ENCODE measurements at regions not wholly inside any gene's neighbourhood (a gene's known extent, or its start where the extent isn't known, plus 50 kb on each side); places are given as distances from the start of the nearest gene placed in this dataset.

DNA sequence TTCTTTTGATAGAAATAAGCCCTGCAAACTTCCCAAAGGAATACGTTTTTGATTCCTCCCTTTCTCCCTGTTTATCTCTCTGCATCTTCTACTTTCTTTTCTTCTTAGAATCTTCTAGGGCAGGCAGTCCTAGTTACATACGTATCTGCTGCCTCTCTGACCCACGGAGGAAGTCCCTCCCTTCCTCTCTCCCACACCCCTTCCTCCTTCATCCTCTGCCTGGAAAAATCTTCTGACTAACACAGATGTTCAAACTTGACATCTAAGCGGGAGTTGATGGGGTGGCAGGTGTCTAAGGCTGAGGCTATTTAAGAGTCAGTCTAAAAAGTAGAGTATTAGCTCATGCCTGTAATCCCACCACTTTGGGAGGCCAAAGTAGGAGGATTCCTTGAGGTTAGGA, 88.6 kb downstream of the MAP1LC3B2 start:
- H3K27ac ChIP-seq (ENCODE audit: control insufficient read depth, insufficient read depth, low read length) = no peak overlapping the region
- H3K4me2 ChIP-seq (ENCODE audit: control insufficient read depth, extremely low read depth, insufficient read depth, low read depth, low read length) = no peak overlapping the region
- FAIRE-seq (no peak), DNase-seq (ENCODE audit: low read depth, low spot score) (no peak)
- H3K9ac ChIP-seq (ENCODE audit: control insufficient read depth, extremely low read depth, insufficient read depth, low read length) = no peak overlapping the region
- H3K9me1 ChIP-seq (ENCODE audit: control insufficient read depth, extremely low read depth, insufficient read depth, low read length) = no peaks in the 10 kb centered on the region
- dilution Hi-C loops (cut with MboI; ENCODE audit: extremely low pct_ligation_motif_present, low sequenced_read_pairs) = no loop called here
- H3K9me3 ChIP-seq (ENCODE audit: control insufficient read depth, low read depth, low read length) = no peaks in the 10 kb centered on the region
- no peak for TF ChIP-seq EZH2 (IDR thresholded peaks at IDR 0.05; ENCODE audit: low read length)
- TF ChIP-seq, protein P1, sequence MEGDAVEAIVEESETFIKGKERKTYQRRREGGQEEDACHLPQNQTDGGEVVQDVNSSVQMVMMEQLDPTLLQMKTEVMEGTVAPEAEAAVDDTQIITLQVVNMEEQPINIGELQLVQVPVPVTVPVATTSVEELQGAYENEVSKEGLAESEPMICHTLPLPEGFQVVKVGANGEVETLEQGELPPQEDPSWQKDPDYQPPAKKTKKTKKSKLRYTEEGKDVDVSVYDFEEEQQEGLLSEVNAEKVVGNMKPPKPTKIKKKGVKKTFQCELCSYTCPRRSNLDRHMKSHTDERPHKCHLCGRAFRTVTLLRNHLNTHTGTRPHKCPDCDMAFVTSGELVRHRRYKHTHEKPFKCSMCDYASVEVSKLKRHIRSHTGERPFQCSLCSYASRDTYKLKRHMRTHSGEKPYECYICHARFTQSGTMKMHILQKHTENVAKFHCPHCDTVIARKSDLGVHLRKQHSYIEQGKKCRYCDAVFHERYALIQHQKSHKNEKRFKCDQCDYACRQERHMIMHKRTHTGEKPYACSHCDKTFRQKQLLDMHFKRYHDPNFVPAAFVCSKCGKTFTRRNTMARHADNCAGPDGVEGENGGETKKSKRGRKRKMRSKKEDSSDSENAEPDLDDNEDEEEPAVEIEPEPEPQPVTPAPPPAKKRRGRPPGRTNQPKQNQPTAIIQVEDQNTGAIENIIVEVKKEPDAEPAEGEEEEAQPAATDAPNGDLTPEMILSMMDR (optimal IDR thresholded peaks at IDR 0.05 in 1 of 3, IDR thresholded peaks at IDR 0.05 in 1 of 3, conservative IDR thresholded peaks at IDR 0.05 in 1 of 3; ENCODE audit: extremely low read depth in 1 of 3, insufficient read depth in 2 of 3, low read length in 3 of 3) = no peak
- H3K4me3 ChIP-seq (ENCODE audit: control insufficient read depth in 2 of 3, extremely low read depth in 1 of 3, insufficient read depth in 2 of 3, low read depth in 1 of 3, low read length in 3 of 3) = no peak overlapping the region
- no peak overlapping the region for H2AFZ ChIP-seq (ENCODE audit: control insufficient read depth, low read length)
- H3K79me2 ChIP-seq (ENCODE audit: control insufficient read depth, insufficient read depth, low read length) = no peaks in the 10 kb centered on the region
- peaks cover 5% of the 10 kb centered on the region for H3K27me3 ChIP-seq (ENCODE audit: control insufficient read depth, extremely low read depth, insufficient read depth, low read length)
- H3K36me3 ChIP-seq (ENCODE audit: control insufficient read depth in 2 of 2, extremely low read depth in 1 of 2, insufficient read depth in 2 of 2, low read length in 2 of 2) = no peaks in the 10 kb centered on the region
- H3K4me1 ChIP-seq (ENCODE audit: control insufficient read depth, extremely low read depth, insufficient read depth, low read length) = no peaks in the 10 kb centered on the region
- no peaks in the 10 kb centered on the region for H4K20me1 ChIP-seq (ENCODE audit: control insufficient read depth, extremely low read depth, insufficient read depth, low read length)

GRCh38 chr12:116646901-116647300, 87.7 kb downstream of the MAP1LC3B2 start:
- dilution Hi-C loops (cut with MboI; ENCODE audit: extremely low pct_ligation_motif_present, low sequenced_read_pairs) = no loop called here
- no peaks in the 10 kb centered on the region for H3K4me1 ChIP-seq (ENCODE audit: control insufficient read depth, extremely low read depth, insufficient read depth, low read length)
- H4K20me1 ChIP-seq (ENCODE audit: control insufficient read depth, extremely low read depth, insufficient read depth, low read length) = no peaks in the 10 kb centered on the region
- no peaks in the 10 kb centered on the region for H3K36me3 ChIP-seq (ENCODE audit: control insufficient read depth in 2 of 2, extremely low read depth in 1 of 2, insufficient read depth in 2 of 2, low read length in 2 of 2)
- no peak for FAIRE-seq
- no peak overlapping the region for H3K9ac ChIP-seq (ENCODE audit: control insufficient read depth, extremely low read depth, insufficient read depth, low read length)
- peaks cover 5% of the 10 kb centered on the region for H3K27me3 ChIP-seq (ENCODE audit: control insufficient read depth, extremely low read depth, insufficient read depth, low read length)
- no peak overlapping the region for H3K4me2 ChIP-seq (ENCODE audit: control insufficient read depth, extremely low read depth, insufficient read depth, low read depth, low read length)
- no peak overlapping the region for H2AFZ ChIP-seq (ENCODE audit: control insufficient read depth, low read length)
- TF ChIP-seq EZH2 (IDR thresholded peaks at IDR 0.05; ENCODE audit: low read length) = no peak
- TF ChIP-seq, protein P1 (optimal IDR thresholded peaks at IDR 0.05 in 1 of 3, IDR thresholded peaks at IDR 0.05 in 1 of 3, conservative IDR thresholded peaks at IDR 0.05 in 1 of 3; ENCODE audit: extremely low read depth in 1 of 3, insufficient read depth in 2 of 3, low read length in 3 of 3) = no peak
- no peak for DNase-seq (ENCODE audit: low read depth, low spot score)
- no peaks in the 10 kb centered on the region for H3K9me1 ChIP-seq (ENCODE audit: control insufficient read depth, extremely low read depth, insufficient read depth, low read length)
- H3K4me3 ChIP-seq (ENCODE audit: control insufficient read depth in 2 of 3, extremely low read depth in 1 of 3, insufficient read depth in 2 of 3, low read depth in 1 of 3, low read length in 3 of 3) = no peak overlapping the region
- H3K9me3 ChIP-seq (ENCODE audit: control insufficient read depth, low read depth, low read length) = no peaks in the 10 kb centered on the region
- no peaks in the 10 kb centered on the region for H3K79me2 ChIP-seq (ENCODE audit: control insufficient read depth, insufficient read depth, low read length)
- no peak overlapping the region for H3K27ac ChIP-seq (ENCODE audit: control insufficient read depth, insufficient read depth, low read length)

Measured in keratinocyte (primary cell).